OCI-LY7 (cell line): ENCODE measurements at regions not wholly inside any gene's neighbourhood (a gene's known extent, or its start where the extent isn't known, plus 50 kb on each side); places are given as distances from the start of the nearest gene placed in this dataset.

Experiments
- CTCF ChIP-seq: fragments of 200-600 bp; sonication (generic); conservative IDR thresholded peaks from 2 replicates; pipeline ENCODE4 v1.5.1; 2014; ENCODE audit warnings: mild to moderate bottlenecking, antibody characterized with exemption, low read length, moderate library complexity, mixed read lengths
- EZH2phosphoT487 ChIP-seq: fragments of 200-600 bp; sonication (generic); IDR thresholded peaks from 2 replicates; pipeline ENCODE4 v1.6.1; 2018; ENCODE audit warnings: low read depth, borderline replicate concordance, mild to moderate bottlenecking, mixed run types, antibody characterized with exemption, low read length, moderate library complexity, mixed read lengths

GRCh38 chr2:4539121-4539520 lies 835.7 kb downstream of the DCDC2C start:
- TF ChIP-seq CTCF (no peak), EZH2phosphoT487 (no peak)
